ENCODE measurements at regions not wholly inside any gene's neighbourhood (a gene's known extent, or its start where the extent isn't known, plus 50 kb on each side); places are given as distances from the start of the nearest gene placed in this dataset.

DNA sequence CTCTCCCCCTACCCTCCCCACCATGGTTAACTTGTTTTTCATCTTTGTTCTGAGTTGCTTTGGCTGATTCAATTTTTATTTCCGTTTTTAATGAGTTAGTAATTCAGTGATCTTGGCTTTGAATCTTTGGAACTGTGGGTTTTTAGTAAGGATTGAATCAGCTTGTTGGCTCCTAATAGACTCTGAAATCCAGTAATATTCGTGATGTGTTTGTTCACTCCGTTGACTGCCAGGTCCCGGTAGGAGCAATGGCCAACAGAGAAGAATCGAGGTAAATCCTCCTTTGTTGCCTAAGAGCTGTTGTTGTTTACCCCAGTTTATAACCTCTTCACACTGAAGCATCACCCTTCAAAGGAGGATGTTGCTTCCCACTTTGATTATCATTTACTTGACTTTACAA is 92.7 kb downstream of the PCSK1 start:
- ATAC-seq = no peak
- CTCF ChIA-PET = interaction anchor here (1.0 kb wide), 1 partner anchor 274 kb away, joined by 4 read pairs; no protein-coding TSS in a partner anchor

More for the DNA sequence above, 92.7 kb downstream of the PCSK1 start:
- TF ChIP-seq, protein P1, sequence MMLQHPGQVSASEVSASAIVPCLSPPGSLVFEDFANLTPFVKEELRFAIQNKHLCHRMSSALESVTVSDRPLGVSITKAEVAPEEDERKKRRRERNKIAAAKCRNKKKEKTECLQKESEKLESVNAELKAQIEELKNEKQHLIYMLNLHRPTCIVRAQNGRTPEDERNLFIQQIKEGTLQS (IDR thresholded peaks at IDR 0.05) = no peak
- TF ChIP-seq, protein P2, sequence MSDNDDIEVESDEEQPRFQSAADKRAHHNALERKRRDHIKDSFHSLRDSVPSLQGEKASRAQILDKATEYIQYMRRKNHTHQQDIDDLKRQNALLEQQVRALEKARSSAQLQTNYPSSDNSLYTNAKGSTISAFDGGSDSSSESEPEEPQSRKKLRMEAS (IDR thresholded peaks at IDR 0.05) = no peak
- TF ChIP-seq, protein P3, sequence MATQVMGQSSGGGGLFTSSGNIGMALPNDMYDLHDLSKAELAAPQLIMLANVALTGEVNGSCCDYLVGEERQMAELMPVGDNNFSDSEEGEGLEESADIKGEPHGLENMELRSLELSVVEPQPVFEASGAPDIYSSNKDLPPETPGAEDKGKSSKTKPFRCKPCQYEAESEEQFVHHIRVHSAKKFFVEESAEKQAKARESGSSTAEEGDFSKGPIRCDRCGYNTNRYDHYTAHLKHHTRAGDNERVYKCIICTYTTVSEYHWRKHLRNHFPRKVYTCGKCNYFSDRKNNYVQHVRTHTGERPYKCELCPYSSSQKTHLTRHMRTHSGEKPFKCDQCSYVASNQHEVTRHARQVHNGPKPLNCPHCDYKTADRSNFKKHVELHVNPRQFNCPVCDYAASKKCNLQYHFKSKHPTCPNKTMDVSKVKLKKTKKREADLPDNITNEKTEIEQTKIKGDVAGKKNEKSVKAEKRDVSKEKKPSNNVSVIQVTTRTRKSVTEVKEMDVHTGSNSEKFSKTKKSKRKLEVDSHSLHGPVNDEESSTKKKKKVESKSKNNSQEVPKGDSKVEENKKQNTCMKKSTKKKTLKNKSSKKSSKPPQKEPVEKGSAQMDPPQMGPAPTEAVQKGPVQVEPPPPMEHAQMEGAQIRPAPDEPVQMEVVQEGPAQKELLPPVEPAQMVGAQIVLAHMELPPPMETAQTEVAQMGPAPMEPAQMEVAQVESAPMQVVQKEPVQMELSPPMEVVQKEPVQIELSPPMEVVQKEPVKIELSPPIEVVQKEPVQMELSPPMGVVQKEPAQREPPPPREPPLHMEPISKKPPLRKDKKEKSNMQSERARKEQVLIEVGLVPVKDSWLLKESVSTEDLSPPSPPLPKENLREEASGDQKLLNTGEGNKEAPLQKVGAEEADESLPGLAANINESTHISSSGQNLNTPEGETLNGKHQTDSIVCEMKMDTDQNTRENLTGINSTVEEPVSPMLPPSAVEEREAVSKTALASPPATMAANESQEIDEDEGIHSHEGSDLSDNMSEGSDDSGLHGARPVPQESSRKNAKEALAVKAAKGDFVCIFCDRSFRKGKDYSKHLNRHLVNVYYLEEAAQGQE (IDR thresholded peaks at IDR 0.05; ENCODE audit: low read depth) = no peak
- TF ChIP-seq ELF1 (IDR thresholded peaks at IDR 0.05; ENCODE audit: borderline replicate concordance, low read depth) (no peak), CEBPB (IDR thresholded peaks at IDR 0.05; ENCODE audit: low read depth) (no peak), POLR2A (IDR thresholded peaks at IDR 0.05; ENCODE audit: borderline replicate concordance, extremely low read depth, insufficient read depth, insufficient read length) (no peak), EGR1 (IDR thresholded peaks at IDR 0.05; ENCODE audit: low read depth) (no peak), SRF (IDR thresholded peaks at IDR 0.05; ENCODE audit: low read depth) (no peak), ZFX (IDR thresholded peaks at IDR 0.05) (no peak), EZH2 (IDR thresholded peaks at IDR 0.05) (no peak)
- TF ChIP-seq, protein P4, sequence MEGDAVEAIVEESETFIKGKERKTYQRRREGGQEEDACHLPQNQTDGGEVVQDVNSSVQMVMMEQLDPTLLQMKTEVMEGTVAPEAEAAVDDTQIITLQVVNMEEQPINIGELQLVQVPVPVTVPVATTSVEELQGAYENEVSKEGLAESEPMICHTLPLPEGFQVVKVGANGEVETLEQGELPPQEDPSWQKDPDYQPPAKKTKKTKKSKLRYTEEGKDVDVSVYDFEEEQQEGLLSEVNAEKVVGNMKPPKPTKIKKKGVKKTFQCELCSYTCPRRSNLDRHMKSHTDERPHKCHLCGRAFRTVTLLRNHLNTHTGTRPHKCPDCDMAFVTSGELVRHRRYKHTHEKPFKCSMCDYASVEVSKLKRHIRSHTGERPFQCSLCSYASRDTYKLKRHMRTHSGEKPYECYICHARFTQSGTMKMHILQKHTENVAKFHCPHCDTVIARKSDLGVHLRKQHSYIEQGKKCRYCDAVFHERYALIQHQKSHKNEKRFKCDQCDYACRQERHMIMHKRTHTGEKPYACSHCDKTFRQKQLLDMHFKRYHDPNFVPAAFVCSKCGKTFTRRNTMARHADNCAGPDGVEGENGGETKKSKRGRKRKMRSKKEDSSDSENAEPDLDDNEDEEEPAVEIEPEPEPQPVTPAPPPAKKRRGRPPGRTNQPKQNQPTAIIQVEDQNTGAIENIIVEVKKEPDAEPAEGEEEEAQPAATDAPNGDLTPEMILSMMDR (IDR thresholded peaks at IDR 0.05 in 2 of 3, conservative IDR thresholded peaks at IDR 0.05 in 1 of 3; ENCODE audit: borderline replicate concordance in 1 of 3, insufficient read depth in 1 of 3, low read depth in 2 of 3, low read length in 2 of 3) = no peak
- no peak overlapping the region for H3K9ac ChIP-seq (ENCODE audit: low read length)
- H3K9me2 ChIP-seq (ENCODE audit: insufficient read depth) = no peaks in the 10 kb centered on the region
- H3K4me3 ChIP-seq (replicated peaks in 1 of 2; ENCODE audit: low read depth in 1 of 2, low read length in 2 of 2) = no peak overlapping the region
- no peak overlapping the region for H3K27ac ChIP-seq (ENCODE audit: low read depth, low read length)
- DNase-seq (ENCODE audit: low read depth, low spot score) = no peak
- no peaks in the 10 kb centered on the region for H4K20me1 ChIP-seq (ENCODE audit: insufficient read depth)
- H3K4me1 ChIP-seq (ENCODE audit: control insufficient read depth in 1 of 2, insufficient read depth in 2 of 2, low read length in 2 of 2) = 0 out of 4 replicates have a peak, but pooled peaks cover 0 to 6% of the 10 kb centered on the region in 2 experiments
- no peak overlapping the region for H3K4me2 ChIP-seq (ENCODE audit: low read length)
- BruUV-seq (replicated peaks) = no TSS peak
- H3K79me2 ChIP-seq (ENCODE audit: insufficient read depth, low read length) = no peaks in the 10 kb centered on the region
- H3K36me3 ChIP-seq (ENCODE audit: control insufficient read depth in 1 of 2, insufficient read depth in 2 of 2, low read length in 2 of 2) = no peaks in the 10 kb centered on the region
- H3K27me3 ChIP-seq (ENCODE audit: insufficient read depth, low read length) = no peaks in the 10 kb centered on the region
- no peaks in the 10 kb centered on the region for H3K9me3 ChIP-seq (ENCODE audit: control insufficient read depth in 1 of 2, insufficient read depth in 1 of 2, low read depth in 1 of 2, low read length in 2 of 2)
- H2AFZ ChIP-seq (ENCODE audit: low read depth, low read length, poor library complexity, severe bottlenecking) = no peak overlapping the region
- ChIA-PET POLR2A (no interaction called here), RAD21 (ENCODE audit: low non-redundant PET in 1 of 2, low total read pairs in 2 of 2, uncharacterized antibody in 2 of 2, unreplicated experiment in 2 of 2) (no interaction called here)
- intact Hi-C loops (cut with micrococcal nuclease) = loop anchor here (5.0 to 10.0 kb wide), 2 partner anchors 347 to 384 kb away; no protein-coding TSS in a partner anchor

Measured in HCT116 (cell line).